HL-60 (cell line): ENCODE measurements at regions not wholly inside any gene's neighbourhood (a gene's known extent, or its start where the extent isn't known, plus 50 kb on each side); places are given as distances from the start of the nearest gene placed in this dataset.

Experiments
- DNase-seq, 2 experiments: peaks; one replicate each; pipeline ENCODE4 v3.0.0-alpha.2; 2010 to 2020; ENCODE audit warnings: low read depth in 1 of 2, low spot score in 1 of 2
- H3K27ac ChIP-seq: fragments of 250-450 bp; sonication (Bioruptor Pico); replicated peaks from 2 replicates; pipeline ENCODE4 v1.5.1; 2020; ENCODE audit warnings: mild to moderate bottlenecking, moderate library complexity
- H3K27me3 ChIP-seq: fragments of 250-450 bp; sonication (Bioruptor Pico); 2 replicates; pipeline ENCODE4 v1.5.1; 2021; ENCODE audit warnings: mild to moderate bottlenecking, moderate library complexity; ENCODE audit not compliant: insufficient read depth, poor library complexity, severe bottlenecking
- H3K4me3 ChIP-seq: replicated peaks from 2 replicates; pipeline ENCODE4 v1.5.1; 2011; ENCODE audit warnings: mild to moderate bottlenecking, control low read depth, low read length; ENCODE audit not compliant: insufficient read depth
- CTCF ChIP-seq: IDR thresholded peaks from one replicate; pipeline ENCODE4 v1.5.1; 2011; ENCODE audit warnings: low read length, control low read depth, inconsistent platforms; ENCODE audit not compliant: insufficient read depth
- GABPA ChIP-seq: IDR thresholded peaks from 2 replicates; pipeline ENCODE4 v1.6.1; 2012; ENCODE audit warnings: low read depth
- POLR2AphosphoS5 ChIP-seq: IDR thresholded peaks from 2 replicates; pipeline ENCODE4 v1.6.1; 2012; ENCODE audit warnings: low read depth
- REST ChIP-seq: IDR thresholded peaks from 2 replicates; pipeline ENCODE4 v1.6.1; 2012; ENCODE audit warnings: low read depth; ENCODE audit not compliant: insufficient replicate concordance
- SPI1 ChIP-seq: IDR thresholded peaks from 2 replicates; pipeline ENCODE4 v1.6.1; 2012; ENCODE audit warnings: low read depth, mild to moderate bottlenecking, borderline replicate concordance

GRCh38 chr18:24968238-24968775 lies 383.7 kb downstream of the ZNF521 start:
- no peak for DNase-seq
- TF ChIP-seq REST (no peak), SPI1 (no peak), POLR2AphosphoS5 (no peak)

GRCh38 chr18:24972577-24972976 lies 379.4 kb downstream of the ZNF521 start:
- Histone ChIP-seq H3K27me3 (peaks cover 8% of the 10 kb centered on the region), H3K27ac (no peak overlapping the region), H3K4me3 (no peak overlapping the region)
- no peak for TF ChIP-seq POLR2AphosphoS5
- TF ChIP-seq SPI1 = no peak
- TF ChIP-seq CTCF = no peak
- TF ChIP-seq REST = no peak
- no peak for TF ChIP-seq GABPA
- DNase-seq = no peak

More at GRCh38 chr18:24968238-24968775, 383.7 kb downstream of the ZNF521 start:
- no peak overlapping the region for H3K27ac ChIP-seq
- H3K27me3 ChIP-seq = peaks cover 2% of the 10 kb centered on the region
- no peak overlapping the region for H3K4me3 ChIP-seq

DNA sequence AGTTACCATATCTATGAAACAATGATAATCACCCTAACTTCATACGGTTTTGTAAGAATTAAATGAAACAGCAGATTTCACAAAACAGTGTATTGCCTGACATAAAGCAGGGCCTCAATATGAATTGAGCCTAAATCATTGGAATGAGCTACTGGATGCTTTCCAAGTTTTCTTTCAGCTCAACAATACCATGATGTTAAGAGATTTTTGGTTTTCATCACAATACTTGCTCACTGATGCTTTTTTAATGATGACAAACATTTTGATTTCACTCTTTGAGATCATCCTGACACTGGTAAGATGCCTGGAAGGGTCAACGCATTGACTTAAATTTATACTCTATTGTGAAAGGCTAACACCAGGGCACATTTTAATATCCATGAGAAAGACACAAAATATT lies 377.5 kb downstream of the ZNF521 start:
- H3K27me3 ChIP-seq = peaks cover 13% of the 10 kb centered on the region
- no peak for DNase-seq
- TF ChIP-seq REST (no peak), POLR2AphosphoS5 (no peak), CTCF (no peak)
- H3K4me3 ChIP-seq = no peak overlapping the region
- no peak overlapping the region for H3K27ac ChIP-seq
